H1 (cell line): ENCODE measurements at regions not wholly inside any gene's neighbourhood (a gene's known extent, or its start where the extent isn't known, plus 50 kb on each side); places are given as distances from the start of the nearest gene placed in this dataset.
"Not testable (repeated sequence)": the region's sequence is repeated elsewhere in the genome, so short reads cannot be mapped to it uniquely, and the experiment has no call there.

ENCODE experiments used
- CTCF ChIA-PET: fragments of 300-600 bp; sonication (Branson Sonifier 250); formaldehyde crosslinking; loops from one replicate; lab custom pipeline; 2021; ENCODE audit not compliant: partially characterized antibody; lab: Charles Lee
- POLR2A ChIA-PET: fragments of 300-600 bp; sonication (Branson Sonifier 250); formaldehyde crosslinking; loops from one replicate; lab custom pipeline; 2021; ENCODE audit warnings: inconsistent platforms; ENCODE audit not compliant: partially characterized antibody; lab: Charles Lee
- DNase-seq, 2 experiments: peaks; one replicate each; pipeline versions ENCODE4 v3.0.0 to v3.0.0-alpha.2; 2010 to 2022; ENCODE audit warnings: low spot score in 2 of 2, low read depth in 1 of 2, mixed read lengths in 1 of 2
- FAIRE-seq: peaks from 2 replicates; lab custom pipeline; 2011; peaks lifted over from hg19 to GRCh38; lab: Jason Lieb, UNC
- H2AFZ ChIP-seq: 2 replicates; pipeline ENCODE4 v1.8.1; 2012; ENCODE audit warnings: low read length, inconsistent platforms
- H2AK5ac ChIP-seq: 2 replicates; pipeline ENCODE4 v1.6.1; 2013; ENCODE audit warnings: low read depth, low read length
- H2BK120ac ChIP-seq: replicated peaks from 2 replicates; pipeline ENCODE3; 2013; ENCODE audit warnings: low read depth, low read length, inconsistent platforms
- H2BK12ac ChIP-seq: 2 replicates; pipeline ENCODE4 v1.6.1; 2013; ENCODE audit warnings: low read depth, low read length
- H2BK15ac ChIP-seq: 2 replicates; pipeline ENCODE4 v1.6.1; 2013; ENCODE audit warnings: low read length
- H2BK20ac ChIP-seq: 2 replicates; pipeline ENCODE4 v1.6.1; 2013; ENCODE audit warnings: low read length
- H2BK5ac ChIP-seq: 2 replicates; pipeline ENCODE4 v1.6.1; 2013; ENCODE audit warnings: low read depth, low read length
- H3K14ac ChIP-seq: 2 replicates; pipeline ENCODE4 v1.6.1; 2013; ENCODE audit warnings: inconsistent platforms; ENCODE audit not compliant: insufficient read length
- H3K18ac ChIP-seq: 2 replicates; pipeline ENCODE4 v1.6.1; 2013; ENCODE audit warnings: low read length; ENCODE audit errors: extremely low read depth
- H3K23ac ChIP-seq: 2 replicates; pipeline ENCODE4 v1.6.1; 2013; ENCODE audit warnings: inconsistent platforms; ENCODE audit not compliant: insufficient read length
- H3K23me2 ChIP-seq: 2 replicates; pipeline ENCODE4 v1.6.1; 2013; ENCODE audit warnings: low read depth, low read length
- H3K27ac ChIP-seq: 2 replicates; pipeline ENCODE4 v1.6.1; 2011; ENCODE audit warnings: low read depth, low read length, inconsistent platforms
- H3K27me3 ChIP-seq, 4 experiments: replicated peaks in 1 of 4; 1 replicate in 1 of 4; 2 replicates in 3 of 4; pipeline versions ENCODE4 v1.6.1 to v1.8.1; 2011 to 2013; ENCODE audit warnings: low read length in 3 of 4, mild to moderate bottlenecking in 3 of 4, inconsistent platforms in 2 of 4, mixed read lengths in 2 of 4, moderate library complexity in 1 of 4; ENCODE audit not compliant: control insufficient read depth in 3 of 4, insufficient read depth in 3 of 4; ENCODE audit errors: extremely low read depth in 1 of 4
- H3K36me3 ChIP-seq, 4 experiments: 2 replicates each; pipeline versions ENCODE4 v1.6.1 to v1.8.1; 2011 to 2013; ENCODE audit warnings: mild to moderate bottlenecking in 4 of 4, low read length in 3 of 4, moderate library complexity in 2 of 4, control low read depth in 1 of 4, inconsistent platforms in 1 of 4; ENCODE audit not compliant: insufficient read depth in 4 of 4, control insufficient read depth in 2 of 4
- H3K4ac ChIP-seq: replicated peaks from 2 replicates; pipeline ENCODE3; 2013; ENCODE audit warnings: low read length, low read depth, mixed read lengths, inconsistent platforms; ENCODE audit not compliant: insufficient read length
- H3K4me1 ChIP-seq, 4 experiments: replicated peaks in 1 of 4; 1 replicate in 1 of 4; 2 replicates in 3 of 4; pipeline versions ENCODE4 v1.6.1 to v1.8.1; 2011 to 2013; ENCODE audit warnings: low read length in 3 of 4, inconsistent platforms in 2 of 4, mixed read lengths in 1 of 4; ENCODE audit not compliant: insufficient read depth in 4 of 4, control insufficient read depth in 3 of 4
- H3K4me2 ChIP-seq, 2 experiments: 2 replicates each; pipeline versions ENCODE4 v1.6.1 to v1.8.1; 2011 to 2013; ENCODE audit warnings: low read depth in 2 of 2, low read length in 2 of 2, control low read depth in 1 of 2, inconsistent platforms in 1 of 2, mild to moderate bottlenecking in 1 of 2; ENCODE audit not compliant: insufficient read depth in 1 of 2
- H3K4me3 ChIP-seq, 4 experiments: fragments of 200-600, 300-600 bp in 1 of 4; sonication (generic), shearing (Covaris generic), sonication (Bioruptor Twin) in 1 of 4; 2 replicates each; pipeline versions ENCODE4 v1.5.1 to v1.8.1; 2011 to 2016; ENCODE audit warnings: low read length in 4 of 4, low read depth in 3 of 4, control low read depth in 2 of 4, inconsistent platforms in 2 of 4, mild to moderate bottlenecking in 2 of 4, mixed read lengths in 1 of 4, moderate library complexity in 1 of 4; ENCODE audit not compliant: insufficient read depth in 2 of 4; ENCODE audit errors: extremely low read depth in 1 of 4
- H3K56ac ChIP-seq: replicated peaks from 2 replicates; pipeline ENCODE3; 2013; ENCODE audit warnings: low read depth, mild to moderate bottlenecking, mixed read lengths, low read length, inconsistent platforms; ENCODE audit not compliant: insufficient read length
- H3K79me1 ChIP-seq: 2 replicates; pipeline ENCODE4 v1.6.1; 2013; ENCODE audit warnings: low read depth, low read length, control low read depth
- H3K79me2 ChIP-seq, 2 experiments: 2 replicates each; pipeline versions ENCODE4 v1.6.1 to v1.8.1; 2012 to 2013; ENCODE audit warnings: low read length in 2 of 2, mild to moderate bottlenecking in 2 of 2, inconsistent platforms in 1 of 2; ENCODE audit not compliant: insufficient read depth in 2 of 2, control insufficient read depth in 1 of 2
- H3K9ac ChIP-seq, 4 experiments: replicated peaks in 1 of 4; 1 replicate in 1 of 4; 2 replicates in 3 of 4; pipeline versions ENCODE4 v1.6.1 to v1.8.1; 2011 to 2013; ENCODE audit warnings: low read depth in 3 of 4, low read length in 3 of 4, control low read depth in 2 of 4, mild to moderate bottlenecking in 2 of 4, moderate library complexity in 2 of 4, inconsistent platforms in 1 of 4; ENCODE audit errors: extremely low read depth in 1 of 4
- H3K9me3 ChIP-seq, 2 experiments: 2 replicates each; pipeline versions ENCODE4 v1.6.1 to v1.8.1; 2012 to 2013; ENCODE audit warnings: mild to moderate bottlenecking in 2 of 2, moderate library complexity in 2 of 2, control low read depth in 1 of 2, inconsistent platforms in 1 of 2, low read depth in 1 of 2, low read length in 1 of 2, mixed read lengths in 1 of 2; ENCODE audit not compliant: insufficient read depth in 2 of 2
- H4K20me1 ChIP-seq, 2 experiments: replicated peaks in 1 of 2; 2 replicates each; pipeline versions ENCODE3 to v1.8.1; 2011 to 2013; ENCODE audit warnings: inconsistent platforms in 2 of 2, low read length in 2 of 2, mild to moderate bottlenecking in 1 of 2; ENCODE audit not compliant: insufficient read depth in 2 of 2, control insufficient read depth in 1 of 2
- H4K5ac ChIP-seq: 2 replicates; pipeline ENCODE4 v1.6.1; 2013; ENCODE audit warnings: low read length, low read depth, mixed read lengths, inconsistent platforms; ENCODE audit not compliant: insufficient read length
- H4K8ac ChIP-seq: 2 replicates; pipeline ENCODE4 v1.8.0; 2013; ENCODE audit warnings: mild to moderate bottlenecking, moderate library complexity, low read length, inconsistent platforms; ENCODE audit not compliant: insufficient read depth; ENCODE audit errors: extremely low read depth
- H4K91ac ChIP-seq: replicated peaks from 2 replicates; pipeline ENCODE3; 2013; ENCODE audit warnings: low read length, mixed read lengths, inconsistent platforms; ENCODE audit not compliant: insufficient read length
- WGBS, 2 experiments: shearing (Covaris generic) in 1 of 2; methylation state at CpG; one replicate each; pipeline versions ENCODE4 v1.1.6 to v1.1.7; 2013 to 2015; ENCODE audit warnings: low lambda C conversion rate in 2 of 2, mixed read lengths in 2 of 2, inconsistent platforms in 1 of 2, low coverage in 1 of 2, missing lambda C conversion rate in 1 of 2; ENCODE audit not compliant: insufficient replicate concordance in 2 of 2, insufficient coverage in 1 of 2, insufficient read length in 1 of 2; ENCODE audit errors: extremely low coverage in 1 of 2, missing lambda C conversion rate in 1 of 2; 5-methylcytosine and 5-hydroxymethylcytosine counted together

- H3K18ac ChIP-seq, H3K4me3 ChIP-seq, H3K79me1 ChIP-seq, H2BK12ac ChIP-seq, H3K4me1 ChIP-seq, H3K27ac ChIP-seq, H2BK120ac ChIP-seq, H2BK20ac ChIP-seq, H3K14ac ChIP-seq, H4K91ac ChIP-seq, H3K23ac ChIP-seq, H4K20me1 ChIP-seq, H2AK5ac ChIP-seq, H2AFZ ChIP-seq, H3K9ac ChIP-seq, H3K9me3 ChIP-seq, H3K56ac ChIP-seq, H4K5ac ChIP-seq, DNase-seq, H3K4ac ChIP-seq, POLR2A ChIA-PET, H3K36me3 ChIP-seq, H4K8ac ChIP-seq, H3K79me2 ChIP-seq, H3K23me2 ChIP-seq, H2BK5ac ChIP-seq, H3K4me2 ChIP-seq, FAIRE-seq, CTCF ChIA-PET, H2BK15ac ChIP-seq: not testable (repeated sequence)
- WGBS, 2 experiments: 82% methylated on average over 2 of the region's 2 CpGs; no CpG with 5 or more reads in 1 of the 2 experiments
- H3K27me3 ChIP-seq: peaks cover 28 to 59% (median 46%) of the 10 kb centered on the region in 4 experiments
Measured at GRCh38 chr16:75833385-75833784, 107.1 kb upstream of the CPHXL start.
